DND-41 (cell line): ENCODE measurements at regions not wholly inside any gene's neighbourhood (a gene's known extent, or its start where the extent isn't known, plus 50 kb on each side); places are given as distances from the start of the nearest gene placed in this dataset.

Experiments
- ATAC-seq: fragments of 200-7000 bp; cut with Tn5 transposase; 3 replicates; pipeline ENCODE4 v1.9.1; 2021; ENCODE audit warnings: low read depth; ENCODE audit not compliant: insufficient read depth
- DNase-seq: peaks from one replicate; pipeline ENCODE4 v3.0.0-alpha.2; 2020
- H2AFZ ChIP-seq: 2 replicates; pipeline ENCODE4 v1.6.0; 2012; ENCODE audit warnings: low read depth, low read length
- H3K27ac ChIP-seq: 2 replicates; pipeline ENCODE4 v1.5.1; 2012; ENCODE audit warnings: low read length, inconsistent platforms
- H3K27me3 ChIP-seq: fragments of 200-600 bp; sonication (generic); 2 replicates; pipeline ENCODE4 v1.6.0; 2012; ENCODE audit warnings: low read length, mild to moderate bottlenecking, inconsistent platforms; ENCODE audit not compliant: insufficient read depth, poor library complexity
- H3K36me3 ChIP-seq: 2 replicates; pipeline ENCODE4 v1.5.1; 2012; ENCODE audit warnings: low read length, inconsistent platforms; ENCODE audit not compliant: insufficient read depth
- H3K4me1 ChIP-seq: 2 replicates; pipeline ENCODE4 v1.5.1; 2012; ENCODE audit warnings: mild to moderate bottlenecking, low read length; ENCODE audit not compliant: insufficient read depth
- H3K4me2 ChIP-seq: 2 replicates; pipeline ENCODE4 v1.6.0; 2012; ENCODE audit warnings: mild to moderate bottlenecking, moderate library complexity, low read length, inconsistent platforms; ENCODE audit not compliant: insufficient read depth
- H3K4me3 ChIP-seq, 2 experiments: fragments of 200-600 bp in 1 of 2; shearing (Covaris generic) in 1 of 2; 2 replicates each; pipeline ENCODE4 v1.5.1; 2012 to 2016; ENCODE audit warnings: inconsistent platforms in 2 of 2, low read length in 2 of 2, mild to moderate bottlenecking in 2 of 2, low read depth in 1 of 2, moderate library complexity in 1 of 2
- H3K79me2 ChIP-seq: 2 replicates; pipeline ENCODE4 v1.6.0; 2012; ENCODE audit warnings: low read length, inconsistent platforms; ENCODE audit not compliant: insufficient read depth
- H3K9ac ChIP-seq: 2 replicates; pipeline ENCODE4 v1.6.0; 2012; ENCODE audit warnings: low read depth, mild to moderate bottlenecking, inconsistent platforms, low read length, moderate library complexity
- H3K9me3 ChIP-seq: 2 replicates; pipeline ENCODE4 v1.5.1; 2012; ENCODE audit warnings: low read length, moderate library complexity, mild to moderate bottlenecking, inconsistent platforms; ENCODE audit not compliant: insufficient read depth, severe bottlenecking
- H4K20me1 ChIP-seq: 2 replicates; pipeline ENCODE4 v1.6.0; 2012; ENCODE audit warnings: low read length; ENCODE audit not compliant: insufficient read depth
- CTCF ChIP-seq: IDR thresholded peaks from 2 replicates; pipeline ENCODE4 v1.5.1; 2012; ENCODE audit warnings: borderline replicate concordance, low read length, moderate library complexity, mild to moderate bottlenecking; ENCODE audit not compliant: poor library complexity, severe bottlenecking; ENCODE audit errors: extremely low read depth
- EZH2 ChIP-seq: IDR thresholded peaks from 3 replicates; pipeline ENCODE4 v1.6.1; 2012; ENCODE audit warnings: borderline replicate concordance, low read depth, mild to moderate bottlenecking, moderate library complexity, low read length, inconsistent platforms; ENCODE audit not compliant: severe bottlenecking

- H3K27ac ChIP-seq = no peak overlapping the region
- no peaks in the 10 kb centered on the region for H4K20me1 ChIP-seq
- no peak overlapping the region for H2AFZ ChIP-seq
- ATAC-seq = no peak
- H3K36me3 ChIP-seq = no peaks in the 10 kb centered on the region
- H3K9me3 ChIP-seq = no peaks in the 10 kb centered on the region
- no peak overlapping the region for H3K4me2 ChIP-seq
- DNase-seq = no peak
- no peak overlapping the region for H3K4me3 ChIP-seq
- H3K4me1 ChIP-seq = no peaks in the 10 kb centered on the region
- H3K79me2 ChIP-seq = no peaks in the 10 kb centered on the region
- no peak overlapping the region for H3K9ac ChIP-seq
- H3K27me3 ChIP-seq = no peaks in the 10 kb centered on the region
- TF ChIP-seq CTCF (no peak), EZH2 (no peak)
Measured at GRCh38 chr20:22100686-22101085, 395.2 kb downstream of the PAX1 start.

- Histone ChIP-seq H3K9ac (no peak overlapping the region), H3K9me3 (no peaks in the 10 kb centered on the region), H3K79me2 (no peaks in the 10 kb centered on the region), H2AFZ (no peak overlapping the region), H3K27me3 (no peaks in the 10 kb centered on the region), H3K4me1 (no peaks in the 10 kb centered on the region), H3K4me2 (no peak overlapping the region), H3K36me3 (no peaks in the 10 kb centered on the region), H3K4me3 (no peak overlapping the region), H4K20me1 (no peaks in the 10 kb centered on the region), H3K27ac (no peak overlapping the region)
- ATAC-seq (no peak), DNase-seq (no peak)
- TF ChIP-seq EZH2 = no peak
Measured at GRCh38 chr20:22099348-22099747, 393.9 kb downstream of the PAX1 start.

GRCh38 chr20:22098511-22098910, 393.0 kb downstream of the PAX1 start:
- no peaks in the 10 kb centered on the region for H3K27me3 ChIP-seq
- H4K20me1 ChIP-seq = no peaks in the 10 kb centered on the region
- no peak overlapping the region for H3K9ac ChIP-seq
- H2AFZ ChIP-seq = no peak overlapping the region
- TF ChIP-seq EZH2 (no peak), CTCF (peak; percentile 16)
- H3K4me3 ChIP-seq = no peak overlapping the region
- no peaks in the 10 kb centered on the region for H3K36me3 ChIP-seq
- no peak overlapping the region for H3K27ac ChIP-seq
- H3K79me2 ChIP-seq = no peaks in the 10 kb centered on the region
- no peak for ATAC-seq
- H3K4me1 ChIP-seq = no peaks in the 10 kb centered on the region
- no peaks in the 10 kb centered on the region for H3K9me3 ChIP-seq
- no peak for DNase-seq
- no peak overlapping the region for H3K4me2 ChIP-seq

- no peaks in the 10 kb centered on the region for H4K20me1 ChIP-seq
- H3K36me3 ChIP-seq = no peaks in the 10 kb centered on the region
- no peaks in the 10 kb centered on the region for H3K27me3 ChIP-seq
- H3K9ac ChIP-seq = no peak overlapping the region
- TF ChIP-seq CTCF = no peak
- no peak for TF ChIP-seq EZH2
- no peak for DNase-seq
- H3K4me2 ChIP-seq = no peak overlapping the region
- no peaks in the 10 kb centered on the region for H3K79me2 ChIP-seq
- peaks cover 26% of the 10 kb centered on the region for H3K9me3 ChIP-seq
- ATAC-seq = no peak
- no peak overlapping the region for H3K4me3 ChIP-seq
- H3K4me1 ChIP-seq = no peaks in the 10 kb centered on the region
- no peak overlapping the region for H3K27ac ChIP-seq
- H2AFZ ChIP-seq = no peak overlapping the region
Measured at GRCh38 chr20:22093122-22093521, 387.7 kb downstream of the PAX1 start.
